ENCODE measurements at regions not wholly inside any gene's neighbourhood (a gene's known extent, or its start where the extent isn't known, plus 50 kb on each side); places are given as distances from the start of the nearest gene placed in this dataset.
"Not testable (repeated sequence)": the region's sequence is repeated elsewhere in the genome, so short reads cannot be mapped to it uniquely, and the experiment has no call there.

DNA sequence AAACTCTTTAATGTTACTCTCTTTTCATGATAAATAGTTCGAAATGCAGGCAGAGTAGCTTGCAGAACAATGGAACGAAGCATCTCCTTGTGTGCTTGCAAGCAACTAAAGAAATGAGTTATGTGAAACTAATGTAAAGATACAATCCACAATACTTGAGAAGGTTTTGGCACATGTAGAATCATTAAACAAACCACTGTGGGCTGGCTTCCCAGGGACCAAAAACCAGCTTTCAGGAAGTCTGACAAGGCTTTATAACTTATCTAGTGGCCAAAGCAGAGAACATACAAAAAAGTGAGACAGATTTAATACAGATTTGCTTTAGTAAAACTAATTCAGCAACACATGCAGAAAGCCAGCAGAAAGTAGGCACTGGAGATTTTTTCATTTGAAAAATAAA lies 1673.8 kb upstream of the AGA start:
- no peak for DNase-seq (ENCODE audit: low spot score)

DNA sequence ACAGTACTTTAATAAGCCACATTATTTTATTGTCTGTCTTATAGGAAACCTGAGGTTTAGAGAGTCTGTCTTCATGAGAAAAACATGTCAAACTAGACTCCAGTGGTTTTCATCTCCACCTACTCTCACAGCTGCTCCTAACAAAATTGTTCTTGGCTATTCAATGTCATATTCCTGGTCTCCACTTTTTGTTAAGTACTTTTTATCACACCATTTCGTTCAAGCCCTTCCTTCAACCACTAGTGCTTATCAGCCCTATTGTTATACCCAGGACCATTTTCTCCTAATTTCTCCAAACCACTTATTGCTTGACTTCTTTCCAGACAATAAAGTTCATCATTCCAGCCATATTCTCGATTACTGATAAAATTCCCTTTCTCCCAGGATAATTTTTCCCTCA lies 1674.3 kb upstream of the AGA start:
- DNase-seq (ENCODE audit: low spot score), result no peak

DNA sequence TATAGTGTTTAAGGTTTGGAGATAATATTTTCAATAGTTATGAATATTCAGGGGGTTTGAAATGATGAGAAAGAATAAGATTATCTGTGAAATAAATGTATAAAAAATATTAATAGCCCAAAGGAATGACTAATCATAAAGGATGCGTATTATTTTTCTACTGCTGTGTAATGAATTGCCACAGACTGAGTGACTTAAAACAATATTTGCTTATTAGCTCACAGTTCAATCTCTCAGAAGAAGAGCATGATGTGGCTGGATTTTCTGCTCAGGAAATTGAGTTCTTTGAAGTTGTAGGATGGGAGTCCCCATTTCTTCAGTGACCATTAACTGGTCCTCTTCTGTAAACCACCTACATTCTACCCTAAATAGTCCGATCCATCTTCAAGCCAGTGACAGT lies 1680.8 kb upstream of the AGA start:
- no peak for DNase-seq (ENCODE audit: low spot score)

DNA sequence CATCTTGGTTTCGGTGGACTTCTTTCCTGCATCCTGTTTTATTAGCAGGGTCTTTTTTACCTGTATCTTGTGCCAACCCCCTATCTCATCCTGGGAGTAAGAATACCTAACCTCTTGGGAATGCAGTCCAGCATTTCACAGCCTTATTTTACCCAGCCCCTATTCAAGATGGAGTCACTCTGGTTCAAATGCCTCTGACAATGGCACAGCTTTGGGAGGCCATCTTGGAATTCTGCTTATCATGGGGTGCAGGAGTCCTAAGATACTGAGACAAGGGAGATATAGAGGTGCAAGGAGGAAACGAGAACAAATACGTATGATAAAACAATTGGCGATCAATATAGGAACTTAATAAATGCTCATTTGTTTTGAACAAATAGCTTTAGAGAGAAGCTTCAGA lies 1682.2 kb upstream of the AGA start:
- no peak for DNase-seq (ENCODE audit: low spot score)

DNA sequence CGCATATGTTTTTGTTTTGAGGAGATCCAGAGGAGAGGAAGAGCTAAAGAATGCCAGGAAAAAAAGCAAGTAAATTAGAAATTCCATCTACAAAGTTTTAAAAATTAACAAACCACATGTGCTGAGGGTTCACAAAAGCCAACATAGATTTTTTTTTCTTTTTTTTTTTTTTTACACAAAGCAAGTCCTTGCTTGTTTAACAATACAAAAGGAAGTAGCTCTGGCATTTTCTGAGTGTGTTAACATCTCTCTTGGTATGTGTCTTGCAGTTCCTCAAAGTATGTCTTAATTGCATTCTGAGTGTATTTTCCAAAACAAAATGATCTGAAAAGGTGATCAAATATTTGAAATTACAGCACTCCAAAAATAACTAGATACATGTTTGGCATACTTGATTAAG lies 1682.7 kb upstream of the AGA start:
- no peak for DNase-seq (ENCODE audit: low spot score)

DNA sequence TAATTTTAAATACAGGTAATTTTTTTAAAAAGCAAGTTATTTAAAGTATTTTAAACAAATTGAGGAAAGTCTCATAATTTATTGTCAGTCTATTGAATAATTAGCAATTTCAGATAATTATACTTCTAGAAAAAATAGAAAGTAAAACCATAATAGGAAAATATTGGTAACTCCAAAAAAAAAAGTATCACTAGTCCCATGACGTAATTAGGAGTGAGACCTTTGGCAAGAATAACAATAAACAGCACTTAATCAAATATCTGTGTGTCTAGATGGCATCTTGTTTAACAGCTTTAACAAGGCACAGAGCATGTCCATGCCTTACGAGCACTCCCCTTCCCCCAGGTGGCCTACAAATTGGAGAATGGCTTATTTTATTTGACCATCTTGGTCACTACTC lies 1683.6 kb upstream of the AGA start:
- no peak for DNase-seq (ENCODE audit: low spot score)

DNA sequence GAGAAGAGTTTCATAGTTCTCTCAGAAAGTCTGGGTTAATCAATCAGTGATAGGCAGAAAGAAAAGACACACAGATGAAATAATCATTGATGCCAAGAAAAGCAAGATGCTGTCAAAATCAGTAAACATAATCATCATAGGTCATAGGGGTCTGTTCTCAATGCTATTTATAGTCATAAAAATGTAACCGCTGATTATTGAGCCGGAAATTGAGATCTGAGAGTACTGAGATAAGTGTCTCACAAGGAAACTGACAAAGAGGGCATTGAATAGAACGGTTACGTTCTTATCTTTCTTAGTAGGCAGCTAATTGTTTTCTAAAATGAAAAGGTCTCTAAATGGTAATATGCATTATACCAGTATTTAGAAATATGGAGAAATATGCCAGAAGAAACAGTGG lies 1686.1 kb upstream of the AGA start:
- DNase-seq (ENCODE audit: low spot score), result no peak

DNA sequence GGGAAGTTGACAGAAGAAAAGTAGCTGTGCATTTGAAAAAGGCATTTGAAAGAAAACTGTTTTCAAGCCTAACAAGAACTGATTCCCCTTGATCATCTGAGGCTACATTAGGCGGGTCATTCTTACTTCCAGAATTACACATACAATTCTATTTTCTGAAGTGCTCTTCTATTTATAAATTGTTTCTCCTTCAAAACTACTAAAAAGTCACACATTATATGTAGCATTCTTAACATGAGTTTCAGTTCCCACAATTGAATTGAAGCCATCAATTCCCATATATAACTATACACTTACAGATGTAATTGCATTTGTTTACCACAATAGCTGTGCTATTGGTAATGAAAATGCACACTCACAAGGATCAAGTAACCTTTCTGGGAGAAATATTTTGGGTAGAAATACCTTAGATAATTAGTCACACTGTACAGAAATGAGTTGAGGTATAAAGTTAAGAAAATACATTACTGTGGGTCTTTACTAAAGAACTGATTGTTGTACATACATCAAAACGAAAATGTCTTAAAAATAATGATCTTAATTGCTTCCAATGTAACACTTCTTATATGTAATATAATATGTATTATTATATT lies 1688.0 kb upstream of the AGA start:
- DNase-seq (ENCODE audit: low spot score), result no peak

DNA sequence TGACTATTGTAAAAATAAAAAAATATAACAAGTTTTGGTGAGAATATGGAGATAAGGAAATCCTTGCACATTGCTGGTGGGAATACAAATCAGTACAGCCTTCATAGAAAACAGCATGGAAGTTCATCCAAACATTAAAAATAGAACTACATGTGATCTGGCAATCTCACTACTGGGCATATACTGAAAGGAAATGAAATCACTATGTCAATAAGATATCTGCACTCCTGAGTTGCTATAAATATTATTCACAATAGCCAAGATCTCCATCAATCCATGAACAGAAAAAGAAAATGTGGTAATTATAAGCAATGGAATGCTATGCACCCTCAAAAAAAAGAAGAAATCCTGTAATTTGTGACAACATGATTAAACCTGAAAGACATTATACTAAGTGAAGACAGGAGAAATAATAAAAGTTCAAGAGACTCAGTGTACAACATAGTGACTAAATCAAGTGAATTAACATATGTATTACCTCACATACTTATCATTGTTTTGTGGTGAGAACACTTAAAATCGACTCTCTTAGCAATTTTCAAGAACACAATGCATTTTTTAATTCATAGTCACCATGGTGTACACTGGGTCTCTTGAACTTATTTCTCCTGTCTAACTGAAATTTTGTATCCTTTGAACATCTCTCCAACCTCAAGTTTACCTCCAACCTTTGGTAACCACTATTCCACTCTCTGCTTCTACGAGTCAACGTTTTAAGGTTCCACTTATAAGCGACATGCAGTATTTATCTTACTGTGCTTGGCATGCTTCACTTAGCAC lies 1703.7 kb upstream of the AGA start:
- no peak for DNase-seq (ENCODE audit: low spot score)

DNA sequence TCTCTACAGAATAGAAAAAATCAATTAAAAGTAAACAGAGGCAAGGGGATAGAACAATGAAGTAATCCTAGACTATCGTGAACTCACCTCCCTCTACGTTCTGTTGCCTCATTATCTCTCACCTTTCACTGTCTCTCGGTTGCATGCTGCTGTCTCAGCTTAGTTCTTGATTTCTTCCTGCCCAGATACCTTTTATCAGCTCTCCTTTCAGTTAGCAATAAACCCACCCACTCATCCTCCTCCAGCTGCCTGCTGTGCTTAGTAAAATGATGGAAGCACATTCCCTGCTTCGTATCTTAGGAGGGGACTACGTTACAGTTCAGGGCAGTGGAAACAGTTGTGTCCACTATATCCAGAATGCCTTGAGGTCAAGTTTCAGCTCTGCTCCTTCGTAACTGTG lies 1709.5 kb upstream of the AGA start:
- DNase-seq (ENCODE audit: low spot score), result no peak

DNA sequence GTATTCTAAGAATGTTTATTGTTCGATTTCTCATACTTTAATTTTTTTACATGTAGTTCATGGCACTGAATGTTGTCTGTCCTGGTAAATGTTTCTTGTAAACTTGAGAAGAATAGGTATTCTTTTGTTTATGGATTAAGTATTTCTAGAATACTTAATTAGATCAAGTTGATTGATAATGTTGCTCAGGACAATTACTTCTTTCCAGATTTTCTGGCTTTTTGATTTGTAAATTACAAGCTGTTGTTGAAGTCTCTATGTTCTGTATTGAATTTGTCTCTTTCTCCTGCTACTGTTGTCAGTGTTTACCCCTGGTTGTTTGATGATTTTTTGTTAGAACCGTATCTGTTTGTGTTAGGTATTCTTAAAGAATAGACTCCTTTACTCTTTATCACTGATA lies 1720.9 kb upstream of the AGA start:
- no peak for DNase-seq (ENCODE audit: low spot score)

DNA sequence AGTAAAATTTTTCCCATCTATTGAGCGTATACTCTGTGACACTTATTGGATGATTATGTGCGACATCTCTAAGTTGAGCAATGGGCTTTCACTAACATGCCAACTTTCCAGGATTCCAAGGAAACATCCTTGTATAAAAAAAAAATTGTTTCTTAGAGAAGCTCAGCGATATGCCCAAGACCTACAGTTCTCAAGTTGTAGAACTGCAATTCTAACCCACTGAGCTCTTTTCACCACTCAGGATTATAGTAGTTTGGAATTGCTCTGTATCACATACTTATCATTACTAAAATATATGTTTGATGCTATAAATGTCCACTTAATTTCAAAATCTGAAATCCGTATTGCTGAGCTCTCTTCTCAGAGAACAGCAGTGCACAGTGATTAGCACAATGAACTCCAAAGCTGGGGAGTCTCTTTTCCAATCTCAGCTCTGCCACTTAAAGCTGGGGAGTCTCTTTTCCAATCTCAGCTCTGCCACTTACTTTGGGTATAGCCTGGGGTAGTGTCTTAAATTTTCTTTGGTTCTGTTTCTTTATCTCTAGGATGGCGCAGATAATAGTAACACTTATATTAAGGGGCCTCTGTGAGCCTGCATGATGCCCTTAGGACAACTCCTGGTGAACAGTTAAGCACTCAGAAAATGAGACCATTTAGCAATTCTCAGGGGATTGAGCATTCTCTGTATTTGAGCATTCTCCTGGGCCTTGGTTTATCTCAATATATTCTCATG lies 1722.2 kb upstream of the AGA start:
- DNase-seq (ENCODE audit: low spot score), result no peak

DNA sequence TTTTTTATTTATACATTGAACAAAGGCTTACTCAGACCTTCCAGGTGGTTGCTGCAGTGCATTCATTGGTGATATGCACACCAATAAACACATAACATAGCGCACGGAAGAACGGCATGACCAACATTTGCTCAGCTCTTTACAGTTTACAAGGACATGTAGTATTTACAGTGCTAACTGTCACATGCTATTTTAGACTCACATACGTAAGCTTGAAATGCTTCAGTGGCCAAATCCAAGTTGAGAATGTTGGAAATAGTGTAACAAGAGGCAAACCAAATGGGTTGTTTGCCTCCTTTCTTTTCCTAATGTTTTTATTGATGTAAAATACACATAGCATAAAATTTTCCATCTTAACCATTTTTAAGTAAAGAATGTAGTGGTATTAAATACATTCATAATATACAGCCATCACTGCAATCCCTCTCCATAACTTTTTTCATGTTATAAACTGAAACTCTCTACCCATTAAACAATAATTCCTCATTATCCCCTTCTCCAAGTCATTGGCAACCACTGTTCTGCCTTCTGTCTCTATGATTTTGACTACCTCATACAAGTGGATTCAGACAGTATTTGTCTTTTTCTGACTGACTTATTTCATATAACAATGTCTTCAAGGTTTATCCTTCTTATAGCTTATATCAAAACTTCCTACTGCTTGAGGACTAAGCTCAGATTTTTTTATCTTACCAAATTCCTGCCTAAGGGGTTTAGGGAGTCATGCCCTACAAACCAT lies 1722.9 kb upstream of the AGA start:
- no peak for DNase-seq (ENCODE audit: low spot score)

DNA sequence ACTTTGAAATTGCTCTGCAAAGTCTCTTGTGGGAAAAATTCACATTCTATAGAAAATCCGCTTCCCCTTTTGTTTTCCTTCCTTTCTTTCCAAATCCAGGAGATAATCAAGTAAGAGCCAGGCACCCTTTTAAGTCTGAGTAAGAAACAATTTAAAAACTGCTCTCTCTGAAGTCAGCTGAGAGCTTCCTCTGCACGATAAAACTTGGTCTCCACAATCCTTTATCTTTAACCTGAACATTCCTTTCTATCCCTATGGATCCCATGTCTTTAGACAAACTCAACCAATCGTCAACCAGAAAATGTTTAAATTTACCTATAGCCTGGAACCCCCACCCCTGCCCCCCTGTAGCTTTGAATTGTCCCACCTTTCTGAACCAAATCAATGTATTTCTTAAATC lies 1723.6 kb upstream of the AGA start:
- no peak for DNase-seq (ENCODE audit: low spot score)

DNA sequence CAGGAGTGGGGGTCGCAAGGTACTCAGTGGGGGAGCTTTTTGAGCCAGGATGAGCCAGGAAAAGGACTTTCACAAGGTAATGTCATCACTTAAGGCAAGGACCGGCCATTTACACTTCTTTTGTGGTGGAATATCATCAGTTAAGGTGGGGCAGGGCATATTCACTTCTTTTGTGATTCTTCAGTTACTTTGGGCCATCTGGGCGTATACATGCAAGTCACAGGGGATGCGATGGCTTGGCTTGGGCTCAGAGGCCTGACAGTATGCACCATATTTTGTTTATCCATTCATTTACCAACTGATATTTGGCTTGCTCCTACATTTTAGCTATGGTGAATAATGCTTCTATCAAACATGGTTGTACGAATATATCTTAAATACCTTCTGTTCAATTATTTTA lies 1728.1 kb upstream of the AGA start:
- not testable (repeated sequence) for DNase-seq (ENCODE audit: low spot score)

DNA sequence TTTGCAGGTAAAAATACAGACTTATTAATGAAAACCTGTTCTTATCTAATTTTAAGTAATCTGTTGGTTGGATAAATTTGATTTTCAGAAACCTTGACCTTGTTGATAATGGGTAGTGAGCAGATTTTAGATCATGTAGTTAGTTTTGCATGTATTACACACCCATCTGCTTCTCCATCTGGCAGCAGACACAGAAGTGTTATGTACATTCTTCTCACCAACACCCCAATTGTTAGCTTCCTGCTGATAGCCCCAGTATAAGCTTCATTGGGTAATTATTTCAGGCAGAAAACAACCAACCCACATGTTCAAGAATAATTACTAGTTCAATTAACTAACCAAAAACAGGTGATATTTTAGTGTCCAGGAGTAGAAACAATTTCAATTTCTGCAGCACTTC lies 1740.5 kb upstream of the AGA start:
- DNase-seq (ENCODE audit: low spot score), result no peak

DNA sequence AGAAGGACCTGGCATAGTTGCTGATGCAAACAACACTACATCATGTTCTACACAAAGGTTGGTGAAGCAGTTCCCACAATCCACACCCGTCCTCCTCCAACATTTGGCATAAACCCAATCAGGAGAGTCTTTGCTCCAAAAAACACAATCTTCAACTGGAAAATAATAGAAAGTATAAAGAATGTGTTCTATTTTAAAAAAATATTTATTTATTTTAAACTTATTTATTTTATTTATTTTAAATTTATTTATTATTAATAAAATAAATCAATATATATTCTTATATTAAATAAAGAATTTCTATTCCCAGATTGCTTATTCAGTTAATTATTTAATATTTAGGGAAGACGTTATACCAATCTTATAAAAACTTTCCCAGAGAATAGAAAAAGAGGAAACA lies 1753.7 kb upstream of the AGA start:
- no peak for DNase-seq (ENCODE audit: low spot score)

DNA sequence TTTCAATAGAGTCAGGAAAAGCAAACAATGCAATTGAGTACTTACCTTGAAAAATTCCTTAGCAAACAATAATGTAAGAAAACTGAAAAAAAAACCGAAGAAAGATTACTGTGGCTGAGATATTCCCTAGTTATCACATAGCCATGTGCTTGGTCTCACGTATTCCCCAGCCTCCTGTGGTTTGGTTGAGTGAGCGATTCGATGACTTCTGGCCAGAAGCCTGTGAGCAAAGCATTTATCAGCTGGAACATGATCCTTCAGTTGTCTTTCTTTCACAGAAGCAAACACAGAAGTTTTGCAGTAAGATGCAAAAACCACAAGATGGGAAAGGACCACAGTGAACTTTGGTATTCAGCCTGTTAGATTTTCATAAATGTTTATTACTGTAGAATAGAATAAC lies 1754.3 kb upstream of the AGA start:
- DNase-seq (ENCODE audit: low spot score), result no peak

DNA sequence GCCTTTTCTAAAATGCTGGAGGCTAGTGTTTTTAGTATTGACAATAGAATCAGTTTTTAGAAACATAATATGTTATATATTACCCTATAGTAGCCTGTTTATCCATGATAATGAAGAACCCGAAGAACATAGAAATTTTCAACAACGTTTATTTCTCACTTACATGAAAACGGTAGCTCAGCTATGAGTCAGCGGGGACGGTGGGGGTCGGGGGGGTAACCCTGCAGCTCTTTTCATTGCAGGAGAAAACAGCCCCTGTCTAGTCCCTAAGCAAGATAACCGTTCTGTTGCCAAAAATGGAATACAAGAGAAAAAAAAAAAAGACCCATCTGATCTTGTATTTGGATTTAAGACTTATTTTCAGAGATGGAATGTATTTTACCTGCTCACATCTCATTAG lies 1758.4 kb upstream of the AGA start:
- no peak for DNase-seq (ENCODE audit: low spot score)

DNA sequence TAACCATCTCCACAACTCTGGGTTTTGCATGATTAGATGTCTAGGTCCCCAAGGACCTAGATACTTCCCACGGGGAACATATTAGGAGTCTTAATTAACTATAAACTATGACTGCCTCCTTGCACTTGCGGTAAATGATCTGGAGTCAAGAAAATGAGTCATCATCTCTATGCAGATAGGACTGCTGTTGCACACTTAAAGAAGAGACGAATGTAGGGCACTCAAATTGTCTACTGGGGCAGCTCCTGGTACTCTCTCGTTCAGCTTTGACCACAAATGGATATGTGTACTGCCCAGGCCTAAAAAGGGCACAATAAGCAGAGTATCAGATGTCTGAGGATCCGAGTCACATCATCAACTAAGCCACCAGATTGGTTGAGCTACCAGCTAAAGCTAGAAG lies 1783.4 kb upstream of the AGA start:
- DNase-seq (ENCODE audit: low spot score), result no peak

DNA sequence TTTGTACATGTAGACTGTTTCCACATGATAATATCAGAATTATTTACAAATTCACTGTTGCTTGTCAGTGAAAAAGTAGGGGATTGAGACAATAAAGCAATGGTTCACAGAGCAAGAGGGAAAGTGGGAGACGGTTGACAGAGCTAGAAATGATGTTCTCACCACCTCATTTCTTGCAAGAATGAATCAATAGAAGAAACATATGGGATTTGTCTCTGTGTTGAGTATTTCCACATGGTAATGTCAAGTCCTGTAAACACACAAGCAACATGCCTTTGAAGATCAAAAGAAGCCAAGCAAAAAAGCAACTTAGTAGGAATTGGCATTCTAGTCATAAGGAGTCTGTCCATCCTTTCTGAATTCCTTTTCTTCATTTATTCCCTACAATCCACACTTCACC lies 1806.6 kb upstream of the AGA start:
- no peak for DNase-seq (ENCODE audit: low spot score)

DNA sequence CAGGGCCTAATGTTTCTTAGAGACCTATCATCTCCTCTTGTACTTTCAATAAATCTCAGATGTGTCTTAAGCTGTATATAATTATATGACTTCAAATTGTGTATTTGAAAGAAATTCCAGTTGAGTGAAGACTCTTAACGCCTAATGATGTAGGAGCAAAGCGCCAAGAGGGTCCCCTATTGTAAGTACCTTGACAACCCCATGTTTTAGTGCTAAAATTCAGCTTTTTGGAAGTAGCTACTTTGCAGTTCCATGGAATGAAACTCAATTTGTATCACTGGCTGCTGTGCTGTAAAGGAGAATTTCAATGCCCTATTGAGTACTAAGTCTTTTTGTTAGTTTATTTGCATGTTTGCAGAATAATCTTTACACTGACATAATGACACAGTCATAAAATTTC lies 1826.6 kb upstream of the AGA start:
- DNase-seq (ENCODE audit: low spot score), result no peak

DNA sequence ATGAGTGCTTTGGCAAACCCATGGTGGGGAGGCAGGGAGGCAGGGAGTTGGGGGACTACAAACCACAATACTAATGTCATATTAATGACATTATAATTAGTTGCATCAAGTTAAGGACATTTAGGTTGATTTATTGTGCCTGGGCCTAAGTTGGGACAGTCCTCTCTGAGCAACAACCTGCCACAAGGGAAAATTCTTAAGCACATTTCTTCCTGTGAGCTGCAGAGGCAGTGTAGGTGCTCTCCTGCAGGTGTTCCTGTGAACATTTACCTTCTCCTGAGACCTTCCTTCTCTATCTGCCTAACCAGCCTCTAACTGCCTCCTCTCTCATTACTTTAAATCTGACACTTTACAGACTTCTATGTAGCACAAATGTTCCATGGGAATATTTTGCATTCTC lies 1830.0 kb upstream of the AGA start:
- no peak for DNase-seq (ENCODE audit: low spot score)
